ENCODE measurements at regions not wholly inside any gene's neighbourhood (a gene's known extent, or its start where the extent isn't known, plus 50 kb on each side); places are given as distances from the start of the nearest gene placed in this dataset.

DNA sequence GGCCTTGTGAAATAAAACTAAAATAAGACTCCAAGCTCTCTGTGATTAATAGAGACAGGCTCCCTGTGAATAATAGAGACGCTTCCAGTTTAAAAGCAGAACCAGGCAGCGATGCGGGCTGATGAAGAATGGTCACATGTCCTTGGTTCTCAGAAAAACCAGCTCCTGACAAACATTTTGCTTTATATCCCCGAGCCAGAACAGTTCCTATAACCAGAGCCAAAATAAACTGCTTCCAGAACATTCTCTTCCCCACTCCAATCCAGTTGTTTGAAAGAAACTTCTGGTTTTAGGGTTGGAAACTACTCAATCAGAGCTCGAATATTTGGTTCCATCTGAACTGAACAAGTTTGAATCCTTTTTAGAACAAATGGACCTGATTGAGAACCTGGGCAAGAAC is 213.7 kb downstream of the TSN start:
- peaks cover 0 to 2% (median 0%) of the 10 kb centered on the region in 4 donors for H3K4me1 ChIP-seq
- no peaks in the 10 kb centered on the region for H3K36me3 ChIP-seq
- no peak for DNase-seq
- H3K9me3 ChIP-seq: no peaks in the 10 kb centered on the region
- TF ChIP-seq POLR2AphosphoS5 (IDR thresholded peaks at IDR 0.05) (no peak), POLR2A (IDR thresholded peaks at IDR 0.05) (no peak), EP300 (IDR thresholded peaks at IDR 0.05) (no peak)
- TF ChIP-seq, protein P1, sequence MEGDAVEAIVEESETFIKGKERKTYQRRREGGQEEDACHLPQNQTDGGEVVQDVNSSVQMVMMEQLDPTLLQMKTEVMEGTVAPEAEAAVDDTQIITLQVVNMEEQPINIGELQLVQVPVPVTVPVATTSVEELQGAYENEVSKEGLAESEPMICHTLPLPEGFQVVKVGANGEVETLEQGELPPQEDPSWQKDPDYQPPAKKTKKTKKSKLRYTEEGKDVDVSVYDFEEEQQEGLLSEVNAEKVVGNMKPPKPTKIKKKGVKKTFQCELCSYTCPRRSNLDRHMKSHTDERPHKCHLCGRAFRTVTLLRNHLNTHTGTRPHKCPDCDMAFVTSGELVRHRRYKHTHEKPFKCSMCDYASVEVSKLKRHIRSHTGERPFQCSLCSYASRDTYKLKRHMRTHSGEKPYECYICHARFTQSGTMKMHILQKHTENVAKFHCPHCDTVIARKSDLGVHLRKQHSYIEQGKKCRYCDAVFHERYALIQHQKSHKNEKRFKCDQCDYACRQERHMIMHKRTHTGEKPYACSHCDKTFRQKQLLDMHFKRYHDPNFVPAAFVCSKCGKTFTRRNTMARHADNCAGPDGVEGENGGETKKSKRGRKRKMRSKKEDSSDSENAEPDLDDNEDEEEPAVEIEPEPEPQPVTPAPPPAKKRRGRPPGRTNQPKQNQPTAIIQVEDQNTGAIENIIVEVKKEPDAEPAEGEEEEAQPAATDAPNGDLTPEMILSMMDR (IDR thresholded peaks at IDR 0.05): no peak
- 27% methylated on average over 5 of the region's 5 CpGs for WGBS, 2 donors
- H3K4me3 ChIP-seq: no peak overlapping the region
- ATAC-seq (ENCODE audit: low FRiP score in 2 of 2): peak in 1 of 2 donors; percentile 82
- no peaks in the 10 kb centered on the region for H3K27me3 ChIP-seq
- peak overlapping the region in 1 of 4 donors; percentile 66 for H3K27ac ChIP-seq

- TF ChIP-seq, protein P1 (IDR thresholded peaks at IDR 0.05): no peak
- no peak for TF ChIP-seq POLR2AphosphoS5 (IDR thresholded peaks at IDR 0.05)
- TF ChIP-seq POLR2A (IDR thresholded peaks at IDR 0.05): no peak
- TF ChIP-seq EP300 (IDR thresholded peaks at IDR 0.05): no peak
- Histone ChIP-seq H3K27ac (peak overlapping the region in 1 of 4 donors; percentile 66), H3K4me3 (no peak overlapping the region), H3K4me1 (peaks cover 0 to 4% (median 1%) of the 10 kb centered on the region in 4 donors), H3K36me3 (no peaks in the 10 kb centered on the region), H3K27me3 (no peaks in the 10 kb centered on the region), H3K9me3 (no peaks in the 10 kb centered on the region)
- ATAC-seq (ENCODE audit: low FRiP score in 2 of 2) (no peak), DNase-seq (no peak)
- 65% methylated on average over 8 of the region's 8 CpGs for whole genome bisulfite sequencing, 2 donors
These were observed 214.6 kb downstream of the TSN start for GRCh38 chr2:121969766-121970639.

DNA sequence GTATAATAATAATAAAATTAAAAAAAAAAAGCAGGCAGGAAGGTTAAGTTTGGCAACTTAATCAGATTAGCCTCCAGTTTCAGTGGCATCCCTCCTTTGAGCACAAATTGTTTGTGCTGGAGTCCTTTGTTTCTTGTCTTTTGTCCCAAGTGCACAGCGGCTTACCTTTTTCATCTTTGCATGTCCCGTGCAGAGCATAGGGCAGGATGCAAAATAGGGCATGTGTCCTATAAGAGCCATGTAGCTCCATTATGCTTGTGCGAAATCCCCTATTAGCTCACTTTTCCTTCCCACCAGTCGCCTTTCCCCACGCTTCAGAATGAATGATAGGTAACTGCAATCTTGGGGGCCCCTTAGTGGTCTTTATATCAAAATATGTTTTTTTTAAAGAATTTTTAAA is 216.8 kb downstream of the TSN start:
- no peaks in the 10 kb centered on the region for H3K27me3 ChIP-seq
- no peak for DNase-seq
- H3K4me3 ChIP-seq: no peak overlapping the region
- H3K9me3 ChIP-seq: no peaks in the 10 kb centered on the region
- H3K4me1 ChIP-seq: peaks cover 4 to 10% (median 7%) of the 10 kb centered on the region in 4 donors
- H3K36me3 ChIP-seq: no peaks in the 10 kb centered on the region
- no peak overlapping the region for H3K27ac ChIP-seq
- 89 to 96% methylated on average over 5 of the region's 5 CpGs for WGBS, 2 donors
- TF ChIP-seq POLR2A (IDR thresholded peaks at IDR 0.05) (no peak), POLR2AphosphoS5 (IDR thresholded peaks at IDR 0.05) (no peak), EP300 (IDR thresholded peaks at IDR 0.05) (no peak)
- TF ChIP-seq, protein P1 (IDR thresholded peaks at IDR 0.05): no peak
- ATAC-seq (ENCODE audit: low FRiP score in 2 of 2): no peak

- no peak for TF ChIP-seq POLR2AphosphoS5 (IDR thresholded peaks at IDR 0.05)
- no peak for TF ChIP-seq EP300 (IDR thresholded peaks at IDR 0.05)
- TF ChIP-seq, protein P1 (IDR thresholded peaks at IDR 0.05): peak; percentile 14 to 66 (median 52)
- no peak for TF ChIP-seq POLR2A (IDR thresholded peaks at IDR 0.05)
- no peaks in the 10 kb centered on the region for H3K36me3 ChIP-seq
- H3K27me3 ChIP-seq: no peaks in the 10 kb centered on the region
- no peaks in the 10 kb centered on the region for H3K9me3 ChIP-seq
- H3K27ac ChIP-seq: no peak overlapping the region
- DNase-seq (peak; percentile 32 to 45), ATAC-seq (ENCODE audit: low FRiP score in 2 of 2) (peak; percentile 86 to 91)
- peaks cover 4 to 10% (median 6%) of the 10 kb centered on the region in 4 donors for H3K4me1 ChIP-seq
- WGBS, 2 donors: 0 to 6% methylated on average over 7 to 13 of the region's 13 CpGs
- H3K4me3 ChIP-seq: peak overlapping the region in 3 of 4 donors; percentile 23 to 43 (median 39)
These were observed 219.6 kb downstream of the TSN start for GRCh38 chr2:121974897-121975661.
